ENCODE measurements at regions not wholly inside any gene's neighbourhood (a gene's known extent, or its start where the extent isn't known, plus 50 kb on each side); places are given as distances from the start of the nearest gene placed in this dataset.
"Not testable (repeated sequence)": the region's sequence is repeated elsewhere in the genome, so short reads cannot be mapped to it uniquely, and the experiment has no call there.

GRCh38 chr22:15602199-15602598 lies 74.2 kb downstream of the OR11H1 start:
- TF ChIP-seq CTCF (IDR thresholded peaks at IDR 0.05); SIN3A (IDR thresholded peaks at IDR 0.05; ENCODE audit: borderline replicate concordance, insufficient read depth, low read depth, low read length): not testable (repeated sequence)

Measured in Panc1 (cell line).